Ishikawa (cell line): ENCODE measurements at regions not wholly inside any gene's neighbourhood (a gene's known extent, or its start where the extent isn't known, plus 50 kb on each side); places are given as distances from the start of the nearest gene placed in this dataset.

Experiments
- CEBPB ChIP-seq: IDR thresholded peaks from 2 replicates; pipeline ENCODE4 v1.6.1; 2012
- CREB1 ChIP-seq: IDR thresholded peaks from 2 replicates; pipeline ENCODE4 v1.6.1; 2012; ENCODE audit warnings: low read depth
- EGR1 ChIP-seq: IDR thresholded peaks from 2 replicates; pipeline ENCODE4 v1.6.1; 2012
- EP300 ChIP-seq: IDR thresholded peaks from 2 replicates; pipeline ENCODE4 v1.6.1; 2012; ENCODE audit warnings: borderline replicate concordance
- FOXM1 ChIP-seq: IDR thresholded peaks from 2 replicates; pipeline ENCODE4 v1.6.1; 2012; ENCODE audit warnings: low read depth, borderline replicate concordance
- MAX ChIP-seq: IDR thresholded peaks from 2 replicates; pipeline ENCODE4 v1.6.1; 2012
- NFIC ChIP-seq: IDR thresholded peaks from 2 replicates; pipeline ENCODE4 v1.6.1; 2012
- RAD21 ChIP-seq: IDR thresholded peaks from 2 replicates; pipeline ENCODE4 v1.6.1; 2012; ENCODE audit warnings: low read depth
- REST ChIP-seq: IDR thresholded peaks from 2 replicates; pipeline ENCODE4 v1.6.1; 2012; ENCODE audit warnings: low read depth, mild to moderate bottlenecking
- TAF1 ChIP-seq: IDR thresholded peaks from 2 replicates; pipeline ENCODE4 v1.6.1; 2012; ENCODE audit warnings: low read depth, mild to moderate bottlenecking
- TCF12 ChIP-seq: IDR thresholded peaks from 2 replicates; pipeline ENCODE4 v1.6.1; 2012; ENCODE audit warnings: low read depth
- TEAD4 ChIP-seq: IDR thresholded peaks from 2 replicates; pipeline ENCODE4 v1.6.1; 2012
- USF1 ChIP-seq: IDR thresholded peaks from 2 replicates; pipeline ENCODE4 v1.6.1; 2012
- YY1 ChIP-seq: IDR thresholded peaks from 2 replicates; pipeline ENCODE4 v1.6.1; 2012; ENCODE audit warnings: low read depth
- ZBTB7A ChIP-seq: IDR thresholded peaks from 2 replicates; pipeline ENCODE4 v1.6.1; 2012; ENCODE audit warnings: low read depth

- no peak for TF ChIP-seq FOXM1
These were observed 352.4 kb downstream of the TCERG1L start for GRCh38 chr10:130958981-130959751.

- no peak for TF ChIP-seq EP300
- TF ChIP-seq CEBPB: no peak
- TF ChIP-seq TAF1: no peak
- no peak for TF ChIP-seq REST
- TF ChIP-seq YY1: no peak
- TF ChIP-seq CREB1: no peak
- TF ChIP-seq ZBTB7A: no peak
- no peak for TF ChIP-seq NFIC
- TF ChIP-seq TCF12: no peak
- TF ChIP-seq EGR1: no peak
These were observed 351.7 kb downstream of the TCERG1L start for GRCh38 chr10:130959752-130960195.

GRCh38 chr10:130960531-130960930, 351.0 kb downstream of the TCERG1L start:
- TF ChIP-seq TEAD4: no peak
- TF ChIP-seq EGR1: no peak
- TF ChIP-seq REST: no peak
- no peak for TF ChIP-seq CREB1
- no peak for TF ChIP-seq TCF12
- no peak for TF ChIP-seq TAF1
- no peak for TF ChIP-seq EP300
- TF ChIP-seq USF1: no peak
- TF ChIP-seq YY1: no peak
- no peak for TF ChIP-seq RAD21
- no peak for TF ChIP-seq FOXM1
- no peak for TF ChIP-seq MAX
- no peak for TF ChIP-seq CEBPB
- TF ChIP-seq ZBTB7A: no peak
- TF ChIP-seq NFIC: no peak

- TF ChIP-seq EP300: no peak
- no peak for TF ChIP-seq REST
- TF ChIP-seq USF1: no peak
- TF ChIP-seq YY1: no peak
- TF ChIP-seq TEAD4: no peak
- no peak for TF ChIP-seq NFIC
- no peak for TF ChIP-seq ZBTB7A
- TF ChIP-seq CREB1: no peak
These were observed 349.8 kb downstream of the TCERG1L start for GRCh38 chr10:130961506-130962239.
